PC-9 (cell line): ENCODE measurements at regions not wholly inside any gene's neighbourhood (a gene's known extent, or its start where the extent isn't known, plus 50 kb on each side); places are given as distances from the start of the nearest gene placed in this dataset.

Experiments
- BruUV-seq: library from RNA; stranded (reverse); fragments of 400-500 nt; replicated peaks from 2 replicates; lab custom pipeline; 2021; lab: Mats Ljungman, UMichigan
- CTCF ChIA-PET: fragments of 300-600 bp; sonication (Branson Sonifier 250); formaldehyde crosslinking; loops from one replicate; lab custom pipeline; 2022; ENCODE audit warnings: antibody characterized with exemption; lab: Charles Lee
- POLR2A ChIA-PET: fragments of 300-600 bp; sonication (Branson Sonifier 250); formaldehyde crosslinking; loops from one replicate; lab custom pipeline; 2022; ENCODE audit warnings: antibody characterized with exemption; ENCODE audit not compliant: unreplicated experiment; lab: Charles Lee
- DNase-seq, 2 experiments: peaks; one replicate each; pipeline versions ENCODE4 v3.0.0 to v3.0.0-alpha.2; 2015 to 2022; ENCODE audit warnings: mixed read lengths in 1 of 2
- H2AFZ ChIP-seq: fragments of 200-600 bp; sonication (generic); 2 replicates; pipeline ENCODE4 v1.8.1; 2017; ENCODE audit warnings: antibody characterized with exemption
- H3F3A ChIP-seq: fragments of 200-600 bp; sonication (generic); 2 replicates; pipeline ENCODE4 v1.8.1; 2017; ENCODE audit warnings: antibody characterized with exemption, mild to moderate bottlenecking, low read depth; ENCODE audit not compliant: insufficient read depth
- H3K27ac ChIP-seq: fragments of 200-600 bp; sonication (generic); 2 replicates; pipeline ENCODE4 v1.6.1; 2016; ENCODE audit warnings: mixed run types
- H3K27me3 ChIP-seq: fragments of 200-600 bp; sonication (generic); 2 replicates; pipeline ENCODE4 v1.6.1; 2016; ENCODE audit warnings: low read depth, mixed run types; ENCODE audit not compliant: insufficient read depth
- H3K36me3 ChIP-seq: fragments of 200-600 bp; sonication (generic); 2 replicates; pipeline ENCODE4 v1.6.1; 2016; ENCODE audit warnings: low read depth, mixed run types
- H3K4me1 ChIP-seq: fragments of 200-600 bp; sonication (generic); replicated peaks from 2 replicates; pipeline ENCODE4 v1.6.1; 2016; ENCODE audit warnings: mixed run types; ENCODE audit not compliant: insufficient read depth
- H3K4me2 ChIP-seq: fragments of 200-600 bp; sonication (generic); 2 replicates; pipeline ENCODE4 v1.6.1; 2017; ENCODE audit warnings: mixed run types
- H3K4me3 ChIP-seq: fragments of 200-600 bp; sonication (generic); 2 replicates; pipeline ENCODE4 v1.6.1; 2016; ENCODE audit warnings: mixed run types
- H3K79me2 ChIP-seq: fragments of 200-600 bp; sonication (generic); 2 replicates; pipeline ENCODE4 v1.6.1; 2017; ENCODE audit warnings: low read depth, mixed run types
- H3K9me2 ChIP-seq: fragments of 200-600 bp; sonication (generic); 2 replicates; pipeline ENCODE4 v1.8.1; 2017; ENCODE audit warnings: mild to moderate bottlenecking; ENCODE audit not compliant: insufficient read depth
- H3K9me3 ChIP-seq: fragments of 200-600 bp; sonication (generic); 2 replicates; pipeline ENCODE4 v1.8.1; 2016; ENCODE audit warnings: low read depth; ENCODE audit not compliant: insufficient read depth
- H4K20me1 ChIP-seq: fragments of 200-600 bp; sonication (generic); 2 replicates; pipeline ENCODE4 v1.8.1; 2017; ENCODE audit not compliant: insufficient read depth
- EZH2 ChIP-seq: fragments of 200-600 bp; sonication (generic); IDR thresholded peaks from 2 replicates; pipeline ENCODE4 v1.8.0; 2017; ENCODE audit warnings: antibody characterized with exemption, low read depth
- intact Hi-C: fragments of 100-400 bp; cut with micrococcal nuclease; formaldehyde crosslinking; loops from one replicate; pipeline ENCODE4 v1.10.0; 2022; ENCODE audit not compliant: unreplicated experiment
- TF ChIP-seq, protein P1 (sequence below): fragments of 200-600 bp; sonication (generic); conservative IDR thresholded peaks from 2 replicates; pipeline ENCODE4 v1.6.1; 2017; ENCODE audit warnings: mixed run types, antibody characterized with exemption, mild to moderate bottlenecking, moderate library complexity

DNA sequence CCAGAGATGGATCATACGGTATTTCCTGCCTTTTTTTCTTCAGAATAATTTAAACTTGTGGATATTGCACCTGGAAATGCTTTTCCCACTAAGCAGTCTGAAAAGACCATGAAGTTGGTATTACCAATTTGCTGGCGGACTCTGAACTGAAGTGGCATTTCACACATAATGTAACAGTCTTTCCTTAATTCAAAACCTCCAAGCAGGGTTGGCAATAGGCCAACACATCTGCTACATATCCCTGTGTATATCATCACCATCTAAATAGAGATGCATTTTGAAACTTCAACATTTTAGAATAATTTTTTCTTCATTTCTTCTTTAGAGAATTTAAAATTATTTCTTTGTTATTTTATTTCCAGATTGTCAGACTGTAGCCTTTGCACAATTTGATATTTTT lies 100.5 kb downstream of the TSPAN8 start:
- POLR2A ChIA-PET, result no interaction called here
- H3K4me3 ChIP-seq, result no peak overlapping the region
- H3K27ac ChIP-seq, result no peak overlapping the region
- no peaks in the 10 kb centered on the region for H3K79me2 ChIP-seq
- no peaks in the 10 kb centered on the region for H3F3A ChIP-seq
- H2AFZ ChIP-seq, result no peak overlapping the region
- no TSS peak for BruUV-seq
- DNase-seq, result no peak
- H3K9me2 ChIP-seq, result no peaks in the 10 kb centered on the region
- H3K27me3 ChIP-seq, result no peaks in the 10 kb centered on the region
- CTCF ChIA-PET, result no interaction called here
- intact Hi-C loops, result no loop called here
- H4K20me1 ChIP-seq, result no peaks in the 10 kb centered on the region
- H3K36me3 ChIP-seq, result no peaks in the 10 kb centered on the region
- no peak for TF ChIP-seq EZH2
- TF ChIP-seq, protein P1, sequence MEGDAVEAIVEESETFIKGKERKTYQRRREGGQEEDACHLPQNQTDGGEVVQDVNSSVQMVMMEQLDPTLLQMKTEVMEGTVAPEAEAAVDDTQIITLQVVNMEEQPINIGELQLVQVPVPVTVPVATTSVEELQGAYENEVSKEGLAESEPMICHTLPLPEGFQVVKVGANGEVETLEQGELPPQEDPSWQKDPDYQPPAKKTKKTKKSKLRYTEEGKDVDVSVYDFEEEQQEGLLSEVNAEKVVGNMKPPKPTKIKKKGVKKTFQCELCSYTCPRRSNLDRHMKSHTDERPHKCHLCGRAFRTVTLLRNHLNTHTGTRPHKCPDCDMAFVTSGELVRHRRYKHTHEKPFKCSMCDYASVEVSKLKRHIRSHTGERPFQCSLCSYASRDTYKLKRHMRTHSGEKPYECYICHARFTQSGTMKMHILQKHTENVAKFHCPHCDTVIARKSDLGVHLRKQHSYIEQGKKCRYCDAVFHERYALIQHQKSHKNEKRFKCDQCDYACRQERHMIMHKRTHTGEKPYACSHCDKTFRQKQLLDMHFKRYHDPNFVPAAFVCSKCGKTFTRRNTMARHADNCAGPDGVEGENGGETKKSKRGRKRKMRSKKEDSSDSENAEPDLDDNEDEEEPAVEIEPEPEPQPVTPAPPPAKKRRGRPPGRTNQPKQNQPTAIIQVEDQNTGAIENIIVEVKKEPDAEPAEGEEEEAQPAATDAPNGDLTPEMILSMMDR, result no peak
- H3K4me1 ChIP-seq, result no peaks in the 10 kb centered on the region
- no peak overlapping the region for H3K4me2 ChIP-seq
- no peaks in the 10 kb centered on the region for H3K9me3 ChIP-seq

DNA sequence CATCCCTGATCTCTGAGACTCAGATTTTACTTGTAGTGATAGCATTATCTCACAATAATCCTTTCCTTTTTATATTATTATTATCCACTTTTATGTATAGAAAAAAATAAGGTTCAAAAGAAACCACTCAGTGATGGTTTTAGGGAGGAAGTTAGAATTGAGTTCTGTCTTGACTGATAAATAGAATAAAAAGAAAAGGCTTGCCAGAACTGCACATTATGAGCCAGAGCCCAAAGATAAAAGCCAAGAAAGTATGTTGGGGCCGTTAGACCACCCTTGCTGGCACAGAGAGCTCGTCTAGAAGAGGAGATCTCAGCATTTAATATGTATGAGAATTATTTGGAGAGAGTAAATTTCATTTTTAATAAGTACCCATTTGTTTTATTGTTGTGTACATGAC lies 103.2 kb downstream of the TSPAN8 start:
- intact Hi-C loops, result no loop called here
- no peak overlapping the region for H3K4me2 ChIP-seq
- no peaks in the 10 kb centered on the region for H3K36me3 ChIP-seq
- H3K9me2 ChIP-seq, result no peaks in the 10 kb centered on the region
- DNase-seq, result no peak
- no peak overlapping the region for H2AFZ ChIP-seq
- ChIA-PET CTCF (no interaction called here), POLR2A (no interaction called here)
- TF ChIP-seq, protein P1, result no peak
- TF ChIP-seq EZH2, result no peak
- no peaks in the 10 kb centered on the region for H3K4me1 ChIP-seq
- H3F3A ChIP-seq, result no peaks in the 10 kb centered on the region
- BruUV-seq, result no TSS peak
- H3K27ac ChIP-seq, result no peak overlapping the region
- no peaks in the 10 kb centered on the region for H3K79me2 ChIP-seq
- no peaks in the 10 kb centered on the region for H4K20me1 ChIP-seq
- H3K27me3 ChIP-seq, result no peaks in the 10 kb centered on the region
- H3K4me3 ChIP-seq, result no peak overlapping the region
- H3K9me3 ChIP-seq, result no peaks in the 10 kb centered on the region

DNA sequence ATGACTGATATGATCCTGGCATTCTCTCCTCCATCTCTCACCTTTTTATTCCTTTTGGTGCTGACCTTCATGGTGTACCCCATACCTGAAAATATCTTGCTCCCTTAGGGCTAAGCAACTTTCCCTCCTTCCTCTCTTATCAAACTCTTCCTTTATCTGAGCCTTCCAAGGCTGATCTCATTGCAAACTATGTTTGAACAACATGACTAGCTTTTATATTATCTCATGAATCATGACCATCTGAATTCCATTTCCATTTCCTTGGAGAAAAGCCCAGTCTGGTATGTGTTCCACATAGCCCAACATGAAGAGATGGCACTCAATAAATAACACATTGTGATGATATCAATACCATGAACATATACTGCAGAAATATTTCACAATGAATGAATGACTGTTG lies 111.6 kb downstream of the TSPAN8 start:
- Histone ChIP-seq H3K27ac (no peak overlapping the region), H3K27me3 (no peaks in the 10 kb centered on the region), H3K4me2 (no peak overlapping the region), H3K4me3 (no peak overlapping the region), H3K4me1 (no peaks in the 10 kb centered on the region), H3K9me2 (no peaks in the 10 kb centered on the region), H4K20me1 (no peaks in the 10 kb centered on the region), H3F3A (no peaks in the 10 kb centered on the region), H3K79me2 (no peaks in the 10 kb centered on the region), H3K9me3 (no peaks in the 10 kb centered on the region), H3K36me3 (no peaks in the 10 kb centered on the region), H2AFZ (no peak overlapping the region)
- intact Hi-C loops, result no loop called here
- ChIA-PET CTCF (no interaction called here), POLR2A (no interaction called here)
- BruUV-seq, result no TSS peak
- no peak for TF ChIP-seq EZH2
- TF ChIP-seq, protein P1, result no peak
- DNase-seq, result no peak
